ENCODE measurements at regions not wholly inside any gene's neighbourhood (a gene's known extent, or its start where the extent isn't known, plus 50 kb on each side); places are given as distances from the start of the nearest gene placed in this dataset.
"Not testable (repeated sequence)": the region's sequence is repeated elsewhere in the genome, so short reads cannot be mapped to it uniquely, and the experiment has no call there.

DNA sequence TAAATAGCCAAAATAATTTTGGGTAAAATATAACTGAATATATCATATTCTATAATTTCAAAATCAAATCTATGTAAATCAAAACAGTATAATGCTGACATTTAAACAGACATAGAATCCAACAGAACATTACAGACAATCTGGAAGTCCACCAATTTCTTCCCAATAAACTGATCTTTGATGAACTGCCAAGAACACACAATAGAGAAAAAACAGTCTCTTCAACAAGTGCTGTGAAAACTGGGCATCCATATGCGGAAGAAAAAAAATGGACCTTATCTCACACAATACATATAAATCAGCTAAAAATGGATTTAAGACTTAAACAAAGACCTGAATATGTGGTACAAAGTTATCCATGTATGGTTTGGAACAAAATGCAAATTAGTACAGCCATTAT is 1022.7 kb downstream of the TMEM121 start:
- no peaks in the 10 kb centered on the region for H4K20me1 ChIP-seq (ENCODE audit: control insufficient read depth, insufficient read depth, low read depth, low read length)
- no peaks in the 10 kb centered on the region for H3K36me3 ChIP-seq (ENCODE audit: control insufficient read depth, low read length)
- TF ChIP-seq EZH2phosphoT487 (IDR thresholded peaks at IDR 0.05; ENCODE audit: borderline replicate concordance, low read length) = no peak
- H3F3A ChIP-seq (ENCODE audit: control insufficient read depth, insufficient read depth) = no peaks in the 10 kb centered on the region
- H3K4me3 ChIP-seq (ENCODE audit: low read length) = no peak overlapping the region
- H3K27ac ChIP-seq (ENCODE audit: low read depth, low read length) = no peak overlapping the region
- H3K27me3 ChIP-seq (ENCODE audit: control insufficient read depth, low read length) = no peaks in the 10 kb centered on the region
- no peaks in the 10 kb centered on the region for H3K4me1 ChIP-seq (ENCODE audit: control insufficient read depth, low read length)
- no peaks in the 10 kb centered on the region for H3K79me2 ChIP-seq (ENCODE audit: control insufficient read depth, low read length)
- peaks cover 9% of the 10 kb centered on the region; the same call in 1 of the 2 replicates for H3K9me3 ChIP-seq (ENCODE audit: control insufficient read depth, insufficient read depth, low read length)
- H3K9me2 ChIP-seq (replicated peaks; ENCODE audit: control insufficient read depth, low read length) = no peaks in the 10 kb centered on the region
- no peak overlapping the region for H3K4me2 ChIP-seq (ENCODE audit: low read length)

DNA sequence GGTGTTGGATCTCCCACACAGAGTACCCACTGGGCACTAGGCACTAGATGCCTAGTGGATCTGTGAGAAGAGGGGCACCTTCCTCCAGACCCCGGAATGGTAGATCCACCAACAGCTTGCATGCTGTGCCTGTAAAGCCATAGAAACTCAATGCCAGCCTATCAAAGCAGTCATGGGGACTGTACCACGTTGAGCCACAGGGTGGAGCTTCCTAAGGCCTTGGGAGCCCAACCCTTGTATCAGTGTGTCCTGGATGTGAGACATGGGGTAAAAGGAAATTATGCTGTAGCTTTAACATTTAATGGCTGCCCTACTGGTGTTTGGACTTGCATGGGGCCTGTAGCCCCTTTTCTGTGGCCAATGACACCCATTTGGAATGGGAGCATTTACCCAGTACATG is 1024.9 kb downstream of the TMEM121 start:
- H3K9me3 ChIP-seq (ENCODE audit: control insufficient read depth, insufficient read depth, low read length) = peaks cover 9% of the 10 kb centered on the region; the same call in 1 of the 2 replicates
- TF ChIP-seq, protein P1, sequence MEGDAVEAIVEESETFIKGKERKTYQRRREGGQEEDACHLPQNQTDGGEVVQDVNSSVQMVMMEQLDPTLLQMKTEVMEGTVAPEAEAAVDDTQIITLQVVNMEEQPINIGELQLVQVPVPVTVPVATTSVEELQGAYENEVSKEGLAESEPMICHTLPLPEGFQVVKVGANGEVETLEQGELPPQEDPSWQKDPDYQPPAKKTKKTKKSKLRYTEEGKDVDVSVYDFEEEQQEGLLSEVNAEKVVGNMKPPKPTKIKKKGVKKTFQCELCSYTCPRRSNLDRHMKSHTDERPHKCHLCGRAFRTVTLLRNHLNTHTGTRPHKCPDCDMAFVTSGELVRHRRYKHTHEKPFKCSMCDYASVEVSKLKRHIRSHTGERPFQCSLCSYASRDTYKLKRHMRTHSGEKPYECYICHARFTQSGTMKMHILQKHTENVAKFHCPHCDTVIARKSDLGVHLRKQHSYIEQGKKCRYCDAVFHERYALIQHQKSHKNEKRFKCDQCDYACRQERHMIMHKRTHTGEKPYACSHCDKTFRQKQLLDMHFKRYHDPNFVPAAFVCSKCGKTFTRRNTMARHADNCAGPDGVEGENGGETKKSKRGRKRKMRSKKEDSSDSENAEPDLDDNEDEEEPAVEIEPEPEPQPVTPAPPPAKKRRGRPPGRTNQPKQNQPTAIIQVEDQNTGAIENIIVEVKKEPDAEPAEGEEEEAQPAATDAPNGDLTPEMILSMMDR (IDR thresholded peaks at IDR 0.05; ENCODE audit: low read depth, low read length, poor library complexity, severe bottlenecking) = peak; percentile 22
- no peak for TF ChIP-seq EZH2phosphoT487 (IDR thresholded peaks at IDR 0.05; ENCODE audit: borderline replicate concordance, low read length)
- no peak overlapping the region for H3K4me3 ChIP-seq (ENCODE audit: low read length)

DNA sequence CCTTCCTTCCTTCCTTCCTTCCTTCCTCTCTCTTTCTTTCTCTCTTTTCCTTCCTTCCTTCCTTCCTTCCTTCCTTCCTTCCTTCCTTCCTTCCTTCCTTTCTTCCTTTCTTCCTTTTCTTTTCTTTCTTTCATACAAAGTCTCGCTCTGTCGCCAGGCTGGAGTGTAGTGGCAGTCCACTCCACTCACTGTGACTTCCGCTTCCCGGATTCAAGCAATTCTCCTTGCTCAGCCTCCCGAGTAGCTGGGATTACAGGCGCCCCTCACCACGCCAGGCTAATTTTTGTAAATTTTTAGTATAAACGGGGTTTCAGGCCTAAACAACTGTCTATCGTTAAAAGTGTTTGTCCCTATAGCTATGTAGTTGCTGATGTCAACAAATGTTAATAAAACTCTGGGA is 1029.8 kb downstream of the TMEM121 start:
- H3K9me3 ChIP-seq (ENCODE audit: control insufficient read depth, insufficient read depth, low read length); H3K27ac ChIP-seq (ENCODE audit: low read depth, low read length); H3K4me3 ChIP-seq (ENCODE audit: low read length); H4K20me1 ChIP-seq (ENCODE audit: control insufficient read depth, insufficient read depth, low read depth, low read length); H3K4me2 ChIP-seq (ENCODE audit: low read length); H3K79me2 ChIP-seq (ENCODE audit: control insufficient read depth, low read length); H3K27me3 ChIP-seq (ENCODE audit: control insufficient read depth, low read length); H3F3A ChIP-seq (ENCODE audit: control insufficient read depth, insufficient read depth); H3K4me1 ChIP-seq (ENCODE audit: control insufficient read depth, low read length); H3K9me2 ChIP-seq (replicated peaks; ENCODE audit: control insufficient read depth, low read length); H3K36me3 ChIP-seq (ENCODE audit: control insufficient read depth, low read length): not testable (repeated sequence)

More for the DNA sequence above, 1024.9 kb downstream of the TMEM121 start:
- no peaks in the 10 kb centered on the region for H3K27me3 ChIP-seq (ENCODE audit: control insufficient read depth, low read length)
- no peak overlapping the region for H3K4me2 ChIP-seq (ENCODE audit: low read length)
- H3K36me3 ChIP-seq (ENCODE audit: control insufficient read depth, low read length) = no peaks in the 10 kb centered on the region
- no peaks in the 10 kb centered on the region for H3K4me1 ChIP-seq (ENCODE audit: control insufficient read depth, low read length)
- H3K27ac ChIP-seq (ENCODE audit: low read depth, low read length) = no peak overlapping the region
- no peaks in the 10 kb centered on the region for H3K9me2 ChIP-seq (replicated peaks; ENCODE audit: control insufficient read depth, low read length)
- H3F3A ChIP-seq (ENCODE audit: control insufficient read depth, insufficient read depth) = no peaks in the 10 kb centered on the region
- no peaks in the 10 kb centered on the region for H4K20me1 ChIP-seq (ENCODE audit: control insufficient read depth, insufficient read depth, low read depth, low read length)
- no peaks in the 10 kb centered on the region for H3K79me2 ChIP-seq (ENCODE audit: control insufficient read depth, low read length)

DNA sequence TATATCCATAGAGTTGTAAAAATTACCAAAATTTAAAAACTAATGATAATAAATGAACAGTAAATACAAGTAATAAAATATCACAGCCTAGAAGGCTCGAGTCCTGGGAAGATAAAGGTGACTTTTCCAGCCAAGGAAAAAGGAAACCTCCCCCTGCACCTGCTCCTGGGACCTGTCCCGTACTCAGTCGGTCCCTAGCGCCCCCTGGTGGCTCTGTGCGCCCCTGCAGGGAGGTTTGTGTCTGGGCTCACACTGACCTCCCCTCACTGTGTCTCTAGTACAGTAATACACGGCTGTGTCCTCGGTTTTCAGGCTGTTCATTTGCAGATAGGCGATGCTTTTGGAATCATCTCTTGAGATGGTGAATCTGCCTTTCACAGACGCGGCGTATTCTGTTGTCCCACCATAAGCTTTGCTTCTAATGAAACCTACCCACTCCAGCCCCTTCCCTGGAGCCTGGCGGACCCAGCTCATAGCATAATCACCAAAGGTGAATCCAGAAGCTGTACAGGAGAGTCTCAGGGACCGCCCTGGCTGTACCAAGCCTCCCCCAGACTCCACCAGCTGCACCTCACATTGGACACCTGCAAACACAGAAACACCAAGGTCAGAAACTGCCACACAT is 1030.4 kb downstream of the TMEM121 start:
- H3K36me3 ChIP-seq (ENCODE audit: control insufficient read depth, low read length) = no peaks in the 10 kb centered on the region

More for the DNA sequence above, 1030.4 kb downstream of the TMEM121 start:
- Histone ChIP-seq H3K9me2 (replicated peaks; ENCODE audit: control insufficient read depth, low read length) (no peaks in the 10 kb centered on the region), H4K20me1 (ENCODE audit: control insufficient read depth, insufficient read depth, low read depth, low read length) (no peaks in the 10 kb centered on the region), H3K79me2 (ENCODE audit: control insufficient read depth, low read length) (no peaks in the 10 kb centered on the region), H3K27me3 (ENCODE audit: control insufficient read depth, low read length) (no peaks in the 10 kb centered on the region), H3K27ac (ENCODE audit: low read depth, low read length) (no peak overlapping the region), H3F3A (ENCODE audit: control insufficient read depth, insufficient read depth) (no peaks in the 10 kb centered on the region), H3K4me3 (ENCODE audit: low read length) (no peak overlapping the region), H3K4me2 (ENCODE audit: low read length) (0 out of 2 replicates have a peak overlapping the region, but pooled peaks have one; percentile 11), H3K4me1 (ENCODE audit: control insufficient read depth, low read length) (peaks cover 8% of the 10 kb centered on the region), H3K9me3 (ENCODE audit: control insufficient read depth, insufficient read depth, low read length) (peaks cover 4% of the 10 kb centered on the region; the same call in 1 of the 2 replicates)
- TF ChIP-seq EZH2phosphoT487 (IDR thresholded peaks at IDR 0.05; ENCODE audit: borderline replicate concordance, low read length) = no peak
- TF ChIP-seq, protein P1 (IDR thresholded peaks at IDR 0.05; ENCODE audit: low read depth, low read length, poor library complexity, severe bottlenecking) = peak; percentile 79

Data from DOHH2 (cell line).